Kidney (tissue), 13 donors: ENCODE measurements at regions not wholly inside any gene's neighbourhood (a gene's known extent, or its start where the extent isn't known, plus 50 kb on each side); places are given as distances from the start of the nearest gene placed in this dataset.

Experiments used
- DNase-seq, 5 donors: peaks; one replicate each; pipeline ENCODE4 v3.0.0-alpha.2; 2013 to 2020
- FAIRE-seq: peaks from 2 replicates; lab custom pipeline; 2012; peaks lifted over from hg19 to GRCh38; lab: Jason Lieb, UNC
- H3K27ac ChIP-seq, 2 donors: one replicate each; pipeline ENCODE4 v1.7.0; 2013; ENCODE audit warnings: low read depth in 2 of 2, low read length in 2 of 2, inconsistent platforms in 1 of 2
- H3K27me3 ChIP-seq: one replicate; pipeline ENCODE4 v1.7.1; 2013; ENCODE audit warnings: low read length, inconsistent platforms; ENCODE audit not compliant: control insufficient read depth, insufficient read depth
- H3K36me3 ChIP-seq, 3 donors: one replicate each; pipeline versions ENCODE4 v1.7.0 to v1.7.1; 2013; ENCODE audit warnings: low read length in 3 of 3, control low read depth in 1 of 3, inconsistent platforms in 1 of 3; ENCODE audit not compliant: insufficient read depth in 3 of 3, control insufficient read depth in 2 of 3
- H3K4me1 ChIP-seq, 3 donors: one replicate each; pipeline versions ENCODE4 v1.7.0 to v1.7.1; 2013; ENCODE audit warnings: low read length in 3 of 3, inconsistent platforms in 1 of 3, low read depth in 1 of 3; ENCODE audit not compliant: control insufficient read depth in 2 of 3, insufficient read depth in 2 of 3
- H3K4me3 ChIP-seq, 3 donors: one replicate each; pipeline versions ENCODE4 v1.7.0 to v1.8.1; 2013; ENCODE audit warnings: low read length in 3 of 3, control low read depth in 1 of 3, inconsistent platforms in 1 of 3
- H3K9ac ChIP-seq, 3 donors: one replicate each; pipeline versions ENCODE4 v1.7.0 to v1.7.1; 2013; ENCODE audit warnings: low read length in 3 of 3, control low read depth in 1 of 3, inconsistent platforms in 1 of 3
- H3K9me3 ChIP-seq, 3 donors: one replicate each; pipeline versions ENCODE4 v1.7.0 to v1.7.1; 2013; ENCODE audit warnings: low read length in 3 of 3, control low read depth in 1 of 3, inconsistent platforms in 1 of 3; ENCODE audit not compliant: control insufficient read depth in 2 of 3, insufficient read depth in 1 of 3
- intact Hi-C: fragments of 100-400 bp; cut with DNase I; formaldehyde crosslinking; loops from one replicate; pipeline ENCODE4 v1.11.1; 2022
- TF ChIP-seq, protein P1 (sequence below): IDR thresholded peaks from 3 replicates; pipeline ENCODE4 v1.5.1; 2012; ENCODE audit warnings: mild to moderate bottlenecking, moderate library complexity, borderline replicate concordance; ENCODE audit not compliant: insufficient read depth; ENCODE audit errors: extremely low read depth
- donor health status: control.
- donor health status: control.
- donor health status: control.
- donor health status: control.
- donor health status: control.
- donor health status: DM: yes; HTN: yes; CAD: no.
- donor health status: Normal renal cell carcinoma (clear cell type).

DNA sequence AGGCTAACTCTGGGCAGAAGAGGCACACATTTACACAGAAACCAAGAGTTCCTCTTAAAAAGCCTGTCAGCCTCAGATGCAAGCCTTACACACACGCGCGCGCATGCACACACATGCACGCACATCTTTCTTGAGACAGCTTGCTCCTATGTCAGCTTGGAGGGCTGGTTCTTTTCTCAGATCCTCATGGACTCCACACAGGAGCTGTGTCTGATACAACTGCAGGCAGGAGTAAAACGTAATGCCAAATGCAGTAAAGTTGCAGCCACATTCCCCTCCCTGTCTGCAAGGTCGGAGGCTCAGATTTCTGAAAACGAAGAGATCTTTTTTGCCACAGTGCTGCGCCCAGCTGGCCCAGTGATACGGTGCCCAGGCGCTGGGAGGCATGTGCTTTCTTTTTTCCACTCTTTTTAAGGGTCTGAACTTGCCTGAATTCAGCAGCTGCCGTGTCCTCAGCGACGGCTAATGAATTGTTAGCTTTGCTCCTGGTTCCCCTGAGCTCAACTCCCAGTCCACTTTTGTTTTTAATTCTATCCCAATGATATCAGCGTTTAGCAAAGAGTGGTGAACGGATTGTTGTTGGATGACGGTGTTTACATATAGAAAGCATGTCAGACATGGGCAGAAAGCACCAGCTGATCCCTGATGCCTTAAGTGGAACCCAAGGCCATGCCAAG lies 72.9 kb upstream of the FOXN3 start:
- intact Hi-C loops = no loop called here
- no peak overlapping the region for H3K27ac ChIP-seq
- no peak for FAIRE-seq
- H3K4me1 ChIP-seq = no peaks in the 10 kb centered on the region
- H3K4me3 ChIP-seq = peak overlapping the region in 1 of 3 donors; percentile 14
- peak in 4 of 5 donors; percentile 39 to 69 (median 54) for DNase-seq
- H3K27me3 ChIP-seq = no peaks in the 10 kb centered on the region
- no peak overlapping the region for H3K9ac ChIP-seq
- TF ChIP-seq, protein P1, sequence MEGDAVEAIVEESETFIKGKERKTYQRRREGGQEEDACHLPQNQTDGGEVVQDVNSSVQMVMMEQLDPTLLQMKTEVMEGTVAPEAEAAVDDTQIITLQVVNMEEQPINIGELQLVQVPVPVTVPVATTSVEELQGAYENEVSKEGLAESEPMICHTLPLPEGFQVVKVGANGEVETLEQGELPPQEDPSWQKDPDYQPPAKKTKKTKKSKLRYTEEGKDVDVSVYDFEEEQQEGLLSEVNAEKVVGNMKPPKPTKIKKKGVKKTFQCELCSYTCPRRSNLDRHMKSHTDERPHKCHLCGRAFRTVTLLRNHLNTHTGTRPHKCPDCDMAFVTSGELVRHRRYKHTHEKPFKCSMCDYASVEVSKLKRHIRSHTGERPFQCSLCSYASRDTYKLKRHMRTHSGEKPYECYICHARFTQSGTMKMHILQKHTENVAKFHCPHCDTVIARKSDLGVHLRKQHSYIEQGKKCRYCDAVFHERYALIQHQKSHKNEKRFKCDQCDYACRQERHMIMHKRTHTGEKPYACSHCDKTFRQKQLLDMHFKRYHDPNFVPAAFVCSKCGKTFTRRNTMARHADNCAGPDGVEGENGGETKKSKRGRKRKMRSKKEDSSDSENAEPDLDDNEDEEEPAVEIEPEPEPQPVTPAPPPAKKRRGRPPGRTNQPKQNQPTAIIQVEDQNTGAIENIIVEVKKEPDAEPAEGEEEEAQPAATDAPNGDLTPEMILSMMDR = no peak
- no peaks in the 10 kb centered on the region for H3K9me3 ChIP-seq
- no peaks in the 10 kb centered on the region for H3K36me3 ChIP-seq

DNA sequence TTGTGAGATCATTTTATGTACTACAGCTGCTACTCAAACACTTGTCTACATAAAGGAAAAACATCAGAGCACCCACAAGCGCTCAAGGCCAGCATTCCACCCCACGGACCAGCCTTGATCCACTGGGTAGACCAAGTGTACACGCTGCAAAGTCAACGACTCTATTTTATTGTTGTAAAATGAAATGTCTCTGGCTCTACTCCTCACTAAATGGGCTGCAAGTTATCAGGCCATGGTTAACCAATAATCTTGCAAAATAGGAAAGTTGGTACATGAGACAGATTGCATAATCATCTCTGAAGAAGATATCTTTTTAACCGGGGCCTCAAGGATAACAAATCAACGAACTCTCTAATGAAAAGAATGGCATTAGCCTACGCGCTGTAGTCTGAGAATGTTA lies 69.9 kb upstream of the FOXN3 start:
- no peak overlapping the region for H3K27ac ChIP-seq
- TF ChIP-seq, protein P1 = no peak
- intact Hi-C loops = no loop called here
- H3K9me3 ChIP-seq = no peaks in the 10 kb centered on the region
- no peak for FAIRE-seq
- no peaks in the 10 kb centered on the region for H3K27me3 ChIP-seq
- no peak overlapping the region for H3K9ac ChIP-seq
- no peak for DNase-seq
- H3K4me3 ChIP-seq = no peak overlapping the region
- no peaks in the 10 kb centered on the region for H3K4me1 ChIP-seq
- no peaks in the 10 kb centered on the region for H3K36me3 ChIP-seq

DNA sequence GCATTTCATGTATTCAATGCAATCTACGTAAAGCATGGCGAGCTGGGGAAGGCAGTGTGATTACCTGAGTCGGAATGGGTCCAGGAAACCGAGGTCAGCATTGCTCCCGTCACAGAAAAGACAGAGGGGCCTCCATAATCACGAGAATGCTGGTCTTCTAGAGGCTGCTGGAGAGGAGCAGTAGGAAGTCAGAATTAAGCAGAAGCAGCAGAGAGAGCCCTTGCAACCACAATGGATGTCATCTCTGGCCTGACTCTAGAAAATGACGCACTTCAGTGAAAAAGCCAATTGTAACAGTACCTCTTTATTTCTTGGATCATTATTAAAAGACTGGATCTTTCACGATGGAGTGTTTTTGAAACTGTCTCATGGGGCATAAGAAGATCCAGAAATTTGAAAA lies 69.5 kb upstream of the FOXN3 start:
- intact Hi-C loops = no loop called here
- Histone ChIP-seq H3K4me3 (no peak overlapping the region), H3K9me3 (no peaks in the 10 kb centered on the region), H3K9ac (no peak overlapping the region), H3K27me3 (no peaks in the 10 kb centered on the region), H3K4me1 (no peaks in the 10 kb centered on the region), H3K27ac (no peak overlapping the region), H3K36me3 (no peaks in the 10 kb centered on the region)
- TF ChIP-seq, protein P1 = no peak
- no peak for DNase-seq
- no peak for FAIRE-seq

DNA sequence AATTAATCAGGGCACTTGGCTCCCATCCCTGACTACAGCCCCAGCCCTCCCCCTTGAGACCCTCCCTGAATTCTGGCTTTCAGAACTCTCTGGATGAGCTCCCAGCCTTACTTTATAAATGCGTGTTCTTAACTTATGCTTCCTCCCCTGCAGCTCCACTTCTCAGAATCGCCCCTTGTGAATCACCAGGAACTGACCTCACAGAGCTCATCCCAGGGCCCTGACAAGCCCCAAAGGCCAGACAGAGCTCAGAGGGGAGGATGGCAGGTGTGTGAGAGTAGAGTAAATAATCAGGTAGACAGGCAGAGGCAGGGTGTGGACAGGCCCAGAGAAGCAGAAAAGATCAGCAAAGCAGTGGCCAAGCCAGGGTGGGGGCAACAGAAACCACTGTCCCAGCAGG lies 68.2 kb upstream of the FOXN3 start:
- Histone ChIP-seq H3K36me3 (no peaks in the 10 kb centered on the region), H3K9me3 (no peaks in the 10 kb centered on the region), H3K4me1 (no peaks in the 10 kb centered on the region), H3K9ac (no peak overlapping the region), H3K4me3 (no peak overlapping the region), H3K27me3 (no peaks in the 10 kb centered on the region), H3K27ac (no peak overlapping the region)
- TF ChIP-seq, protein P1 = no peak
- no peak for DNase-seq
- intact Hi-C loops = no loop called here
- FAIRE-seq = no peak
